ENCODE measurements at regions not wholly inside any gene's neighbourhood (a gene's known extent, or its start where the extent isn't known, plus 50 kb on each side); places are given as distances from the start of the nearest gene placed in this dataset.

- no peak for DNase-seq (ENCODE audit: low read depth)
These were observed 330.5 kb upstream of the B3GALT2 start for GRCh38 chr1:193516755-193517388.

GRCh38 chr1:193514397-193514796 is 328.0 kb upstream of the B3GALT2 start:
- DNase-seq (ENCODE audit: low read depth), result no peak

GRCh38 chr1:193513032-193513431 is 326.6 kb upstream of the B3GALT2 start:
- no peak for DNase-seq (ENCODE audit: low read depth)

GRCh38 chr1:193504920-193505319 is 318.5 kb upstream of the B3GALT2 start:
- DNase-seq (ENCODE audit: low read depth), result no peak

- no peak for DNase-seq (ENCODE audit: low read depth)
These were observed 311.8 kb upstream of the B3GALT2 start for GRCh38 chr1:193498088-193498655.

DNA sequence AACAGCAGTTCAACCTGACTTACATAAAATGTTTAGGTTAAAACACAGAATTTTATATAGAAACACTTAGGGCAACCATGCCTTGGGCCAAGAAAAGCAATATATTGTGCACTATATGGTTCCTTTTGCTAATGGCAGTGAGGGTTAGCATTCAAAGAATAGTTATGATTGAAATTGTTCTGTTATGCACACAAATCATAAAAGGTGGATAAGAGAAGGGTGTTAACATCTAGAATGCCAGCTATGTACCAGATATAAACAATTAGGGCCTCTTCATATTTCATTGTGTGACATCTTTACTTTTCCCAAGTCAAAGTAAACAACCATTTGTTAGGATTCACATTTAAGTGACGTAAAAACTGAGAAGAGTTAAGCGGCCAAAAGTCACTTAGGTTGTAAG is 308.0 kb upstream of the B3GALT2 start:
- no peak for DNase-seq (ENCODE audit: low read depth)

GRCh38 chr1:193489191-193489590 is 302.8 kb upstream of the B3GALT2 start:
- no peak for DNase-seq (ENCODE audit: low read depth)

- DNase-seq (ENCODE audit: low read depth), result no peak
These were observed 301.3 kb upstream of the B3GALT2 start for GRCh38 chr1:193487722-193488121.

- DNase-seq (ENCODE audit: low read depth), result peak; percentile 65
These were observed 300.3 kb upstream of the B3GALT2 start for GRCh38 chr1:193486671-193487229.

DNA sequence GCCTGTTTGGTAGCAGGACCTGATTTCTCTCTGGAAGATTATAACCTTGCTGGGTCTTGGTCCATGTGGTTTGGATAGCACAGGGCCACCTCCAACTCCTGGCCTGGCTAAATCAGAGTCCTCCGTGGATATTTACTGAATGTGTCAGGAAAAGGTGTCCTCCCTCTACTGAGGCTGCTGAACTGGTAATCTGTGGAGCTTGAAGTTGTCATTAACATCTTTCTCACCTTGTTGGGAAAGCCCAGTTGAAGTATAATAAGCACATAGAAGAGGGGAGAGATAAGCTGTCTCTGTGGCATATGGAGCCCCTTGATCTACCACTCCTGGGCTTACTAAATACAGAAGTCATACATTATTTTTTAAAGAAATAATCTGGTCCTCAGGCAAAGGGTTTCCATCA is 294.3 kb upstream of the B3GALT2 start:
- no peak for DNase-seq (ENCODE audit: low read depth)

- no peak for DNase-seq (ENCODE audit: low read depth)
These were observed 292.8 kb upstream of the B3GALT2 start for GRCh38 chr1:193479187-193479586.

DNA sequence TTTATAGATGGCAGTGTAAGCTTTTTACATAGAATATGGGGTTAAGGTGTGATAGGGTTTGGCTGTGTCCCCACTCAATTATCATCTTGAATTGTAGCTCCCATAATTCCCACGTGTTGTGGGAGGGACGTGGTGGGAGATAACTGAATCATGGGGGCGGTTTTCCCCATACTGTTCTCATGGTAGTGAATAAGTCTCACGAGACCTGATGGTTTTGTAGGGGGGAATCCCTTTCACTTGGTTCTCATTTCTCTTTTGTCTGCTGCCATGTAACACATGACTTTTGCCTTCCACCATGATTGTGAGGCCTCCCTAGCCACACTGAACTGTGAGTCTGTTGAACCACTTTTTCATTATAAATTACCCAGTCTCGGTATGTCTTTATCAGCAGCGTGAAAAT is 290.3 kb upstream of the B3GALT2 start:
- DNase-seq (ENCODE audit: low read depth), result no peak

GRCh38 chr1:193473932-193474331 is 287.5 kb upstream of the B3GALT2 start:
- DNase-seq (ENCODE audit: low read depth), result no peak

DNA sequence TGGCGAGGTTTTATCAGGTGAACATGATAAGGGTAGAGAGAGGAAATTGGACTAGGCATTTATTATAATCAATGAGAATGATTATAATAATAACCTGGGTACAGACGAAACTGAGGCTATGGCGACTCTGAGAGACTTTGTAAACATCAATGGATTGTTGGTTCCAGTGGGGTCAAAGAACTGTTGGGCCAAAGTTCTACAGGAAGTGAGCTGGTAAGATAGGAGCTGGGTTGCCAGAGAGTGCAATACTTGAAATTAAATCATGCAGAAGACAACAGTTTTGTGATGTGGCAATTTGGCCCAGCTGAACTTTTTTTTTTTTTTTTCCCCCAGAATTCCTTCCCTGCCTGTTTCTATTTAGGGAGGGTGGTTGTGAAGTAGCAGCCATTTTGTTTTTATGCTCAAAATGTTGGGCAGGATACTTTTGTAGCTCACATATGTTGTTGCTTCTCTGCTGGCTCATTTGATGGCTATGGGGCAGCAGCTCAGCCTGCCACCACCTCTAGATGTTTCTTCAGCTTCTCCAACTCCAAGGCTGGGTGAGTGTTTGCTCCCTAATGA is 286.5 kb upstream of the B3GALT2 start:
- DNase-seq (ENCODE audit: low read depth), result no peak

DNA sequence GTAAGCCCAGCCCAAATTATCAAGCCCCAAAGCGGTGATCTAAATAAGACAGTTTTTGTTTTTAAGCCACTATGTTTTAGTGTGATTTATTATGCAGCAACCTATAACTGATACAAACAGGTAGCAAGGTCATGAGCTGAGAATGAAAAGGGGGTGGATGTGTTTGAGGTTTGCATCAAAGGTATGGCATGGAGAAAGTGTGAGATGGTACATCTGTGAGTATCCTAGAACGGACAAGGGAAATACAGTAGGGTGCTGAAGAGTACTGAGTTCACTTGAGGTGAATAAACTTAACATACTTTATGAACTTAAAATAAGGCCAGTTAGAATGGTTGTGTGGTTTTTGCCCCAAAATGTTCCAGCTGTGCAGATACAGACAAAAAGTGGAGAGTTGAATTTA is 286.0 kb upstream of the B3GALT2 start:
- no peak for DNase-seq (ENCODE audit: low read depth)

GRCh38 chr1:193471981-193472380 is 285.6 kb upstream of the B3GALT2 start:
- DNase-seq (ENCODE audit: low read depth), result peak; percentile 33

GRCh38 chr1:193463326-193463932 is 277.0 kb upstream of the B3GALT2 start:
- no peak for DNase-seq (ENCODE audit: low read depth)

DNA sequence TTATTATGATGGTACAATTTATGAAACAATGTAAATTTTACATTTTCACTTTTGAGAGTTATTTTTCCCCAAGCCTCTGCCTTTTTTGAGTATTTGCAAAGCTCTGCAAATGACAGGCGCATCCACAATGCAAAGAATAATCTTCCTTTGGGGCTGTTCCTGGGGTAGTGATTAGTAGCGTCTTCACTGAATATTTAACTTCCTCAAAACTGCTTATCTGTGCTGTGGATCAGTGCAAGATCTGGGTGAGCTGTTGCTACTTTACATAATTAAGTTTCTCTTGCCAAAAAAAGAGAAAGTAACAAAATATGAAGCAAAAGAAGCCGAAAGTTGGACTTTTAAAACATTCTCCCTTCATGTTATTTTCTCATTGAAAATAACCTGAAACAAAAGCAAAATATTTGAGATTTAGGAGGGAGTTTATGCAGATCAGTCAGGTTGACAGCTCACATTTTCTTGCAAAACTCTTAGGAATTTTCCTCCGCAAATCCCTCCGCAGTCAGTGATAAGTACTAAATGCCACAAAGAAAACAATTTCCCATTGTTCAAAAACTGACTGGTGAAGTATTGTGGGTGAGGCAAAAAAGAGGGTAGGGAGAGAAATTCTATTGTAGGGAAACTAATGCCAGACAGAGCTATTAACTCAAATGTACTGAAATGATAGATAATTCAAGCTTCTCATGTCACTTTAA is 276.4 kb upstream of the B3GALT2 start:
- DNase-seq (ENCODE audit: low read depth), result peak; percentile 76

DNA sequence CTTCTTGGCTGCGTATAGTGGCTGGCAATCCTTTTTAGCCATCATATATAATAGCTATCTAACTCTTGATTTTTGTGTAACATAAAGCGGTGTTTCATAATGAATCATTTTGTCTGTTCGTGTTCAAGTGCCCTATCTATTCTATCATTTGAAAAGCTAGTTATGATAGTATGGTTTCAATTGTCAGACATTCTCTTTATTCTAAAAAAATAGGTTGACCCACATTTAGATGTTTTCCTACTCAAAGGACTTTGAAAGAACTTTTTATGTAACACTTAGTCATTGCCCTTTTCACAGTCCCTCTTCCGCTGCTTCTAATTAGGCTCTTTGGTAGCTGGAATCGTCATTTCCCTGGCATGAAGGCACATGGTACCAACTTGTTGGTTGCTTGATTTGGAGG is 272.2 kb upstream of the B3GALT2 start:
- DNase-seq (ENCODE audit: low read depth), result no peak

- no peak for DNase-seq (ENCODE audit: low read depth)
These were observed 271.3 kb upstream of the B3GALT2 start for GRCh38 chr1:193457676-193458075.

GRCh38 chr1:193456811-193457280 is 270.4 kb upstream of the B3GALT2 start:
- DNase-seq (ENCODE audit: low read depth), result peak; percentile 31

GRCh38 chr1:193451606-193452005 is 265.2 kb upstream of the B3GALT2 start:
- no peak for DNase-seq (ENCODE audit: low read depth)
